IMR-90 (cell line): ENCODE measurements at regions not wholly inside any gene's neighbourhood (a gene's known extent, or its start where the extent isn't known, plus 50 kb on each side); places are given as distances from the start of the nearest gene placed in this dataset.

Experiments used
- ATAC-seq: fragments of 200-7000 bp; cut with Tn5 transposase; 2 replicates; pipeline ENCODE4 v1.9.1; 2020; ENCODE audit warnings: low read depth, mild to moderate bottlenecking, moderate library complexity
- BruUV-seq: library from RNA; stranded (reverse); fragments of 400-500 nt; replicated peaks from 2 replicates; lab custom pipeline; 2021; lab: Mats Ljungman, UMichigan
- CTCF ChIA-PET: fragments of 300-600 bp; formaldehyde crosslinking; extraction: SDS; loops from one replicate; lab custom pipeline; 2021; ENCODE audit warnings: antibody characterized with exemption; lab: Yijun Ruan, JAX
- POLR2A ChIA-PET: fragments of 300-600 bp; sonication (Branson Sonifier 250); formaldehyde crosslinking; loops from one replicate; lab custom pipeline; 2022; ENCODE audit warnings: antibody characterized with exemption; ENCODE audit not compliant: unreplicated experiment; lab: Charles Lee
- DNase-seq: peaks from one replicate; pipeline ENCODE4 v3.0.0; 2013
- H2AFZ ChIP-seq: replicated peaks from 2 replicates; pipeline ENCODE3; 2013; ENCODE audit warnings: low read length, mild to moderate bottlenecking; ENCODE audit not compliant: poor library complexity
- H2AK5ac ChIP-seq: 2 replicates; pipeline ENCODE4 v1.6.1; 2013; ENCODE audit warnings: low read depth, low read length, inconsistent platforms
- H2AK9ac ChIP-seq: replicated peaks from 2 replicates; pipeline ENCODE3; 2013; ENCODE audit warnings: mild to moderate bottlenecking, low read depth, low read length, moderate library complexity; ENCODE audit not compliant: poor library complexity
- H2BK120ac ChIP-seq: 2 replicates; pipeline ENCODE4 v1.6.1; 2013; ENCODE audit warnings: low read depth, low read length, inconsistent platforms
- H2BK15ac ChIP-seq: 3 replicates; pipeline ENCODE4 v1.6.1; 2013; ENCODE audit warnings: low read depth, low read length, inconsistent platforms
- H2BK20ac ChIP-seq: 2 replicates; pipeline ENCODE4 v1.6.1; 2013; ENCODE audit warnings: low read depth, mild to moderate bottlenecking, inconsistent platforms, low read length, moderate library complexity
- H2BK5ac ChIP-seq: 2 replicates; pipeline ENCODE4 v1.6.1; 2013; ENCODE audit warnings: mild to moderate bottlenecking, low read depth, low read length, inconsistent platforms; ENCODE audit not compliant: poor library complexity, severe bottlenecking
- H3K14ac ChIP-seq: replicated peaks from 2 replicates; pipeline ENCODE4 v1.6.1; 2013; ENCODE audit warnings: low read depth, low read length, inconsistent platforms
- H3K18ac ChIP-seq: 2 replicates; pipeline ENCODE4 v1.6.1; 2013; ENCODE audit warnings: low read depth, low read length, control low read depth
- H3K23ac ChIP-seq: 2 replicates; pipeline ENCODE4 v1.6.1; 2013; ENCODE audit warnings: low read depth, low read length, inconsistent platforms
- H3K27ac ChIP-seq: 2 replicates; pipeline ENCODE4 v1.5.1; 2013; ENCODE audit warnings: mild to moderate bottlenecking, control low read depth, low read length; ENCODE audit not compliant: insufficient read depth
- H3K27me3 ChIP-seq: 2 replicates; pipeline ENCODE4 v1.6.1; 2013; ENCODE audit warnings: low read length; ENCODE audit not compliant: control insufficient read depth, insufficient read depth
- H3K36me3 ChIP-seq: 2 replicates; pipeline ENCODE4 v1.6.1; 2013; ENCODE audit warnings: low read length, mixed read lengths; ENCODE audit not compliant: control insufficient read depth, insufficient read depth
- H3K4ac ChIP-seq: 2 replicates; pipeline ENCODE4 v1.6.1; 2013; ENCODE audit warnings: low read depth, low read length, inconsistent platforms
- H3K4me1 ChIP-seq: 2 replicates; pipeline ENCODE4 v1.6.1; 2013; ENCODE audit warnings: low read length, mixed read lengths; ENCODE audit not compliant: control insufficient read depth, insufficient read depth
- H3K4me2 ChIP-seq: 2 replicates; pipeline ENCODE4 v1.6.1; 2013; ENCODE audit warnings: low read depth, mild to moderate bottlenecking, control low read depth, low read length, moderate library complexity
- H3K4me3 ChIP-seq: 2 replicates; pipeline ENCODE4 v1.5.1; 2013; ENCODE audit warnings: low read depth, mild to moderate bottlenecking, control low read depth, low read length, moderate library complexity; ENCODE audit not compliant: insufficient read depth
- H3K56ac ChIP-seq: 2 replicates; pipeline ENCODE4 v1.6.1; 2013; ENCODE audit warnings: low read length, inconsistent platforms; ENCODE audit not compliant: insufficient read depth; ENCODE audit errors: extremely low read depth
- H3K79me1 ChIP-seq, 2 experiments: 2 replicates each; pipeline ENCODE4 v1.6.1; 2013; ENCODE audit warnings: low read length in 2 of 2, inconsistent platforms in 1 of 2, low read depth in 1 of 2
- H3K9ac ChIP-seq: 2 replicates; pipeline ENCODE4 v1.6.1; 2013; ENCODE audit warnings: low read depth, low read length, control low read depth
- H3K9me1 ChIP-seq: 2 replicates; pipeline ENCODE4 v1.6.1; 2013; ENCODE audit warnings: low read length, inconsistent platforms; ENCODE audit not compliant: insufficient read depth
- H3K9me3 ChIP-seq: 2 replicates; pipeline ENCODE4 v1.6.1; 2013; ENCODE audit warnings: low read length; ENCODE audit not compliant: control insufficient read depth, insufficient read depth
- H4K20me1 ChIP-seq: 2 replicates; pipeline ENCODE4 v1.6.1; 2013; ENCODE audit warnings: low read length, inconsistent platforms; ENCODE audit not compliant: insufficient read depth
- H4K5ac ChIP-seq: 2 replicates; pipeline ENCODE4 v1.6.1; 2013; ENCODE audit warnings: mild to moderate bottlenecking, low read depth, low read length, control low read depth
- H4K8ac ChIP-seq, 2 experiments: 2 replicates each; pipeline ENCODE4 v1.6.1; 2013; ENCODE audit warnings: low read depth in 2 of 2, low read length in 2 of 2, control low read depth in 1 of 2, inconsistent platforms in 1 of 2
- H4K91ac ChIP-seq: 2 replicates; pipeline ENCODE4 v1.6.1; 2013; ENCODE audit warnings: low read depth, low read length, inconsistent platforms; ENCODE audit not compliant: insufficient read depth
- BHLHE40 ChIP-seq: fragments of 150-350 bp; IDR thresholded peaks from 2 replicates; pipeline ENCODE4 v1.6.1; 2016; ENCODE audit warnings: mild to moderate bottlenecking, low read depth, low read length
- CEBPB ChIP-seq: IDR thresholded peaks from 2 replicates; pipeline ENCODE4 v1.6.1; 2012; ENCODE audit warnings: low read depth, low read length, improper control_type of control experiment
- CHD1 ChIP-seq: IDR thresholded peaks from 2 replicates; pipeline ENCODE4 v1.6.1; 2012; ENCODE audit warnings: low read depth, low read length, improper control_type of control experiment
- FOS ChIP-seq: fragments of 150-350 bp; IDR thresholded peaks from 2 replicates; pipeline ENCODE4 v1.6.1; 2016; ENCODE audit warnings: low read depth, low read length
- MAFK ChIP-seq: IDR thresholded peaks from 2 replicates; pipeline ENCODE4 v1.6.1; 2012; ENCODE audit warnings: low read depth, low read length, improper control_type of control experiment
- MAZ ChIP-seq: IDR thresholded peaks from 2 replicates; pipeline ENCODE4 v1.6.1; 2012; ENCODE audit warnings: low read depth, mild to moderate bottlenecking, low read length, improper control_type of control experiment, moderate library complexity, borderline replicate concordance
- MXI1 ChIP-seq: IDR thresholded peaks from 2 replicates; pipeline ENCODE4 v1.6.1; 2012; ENCODE audit warnings: low read depth, mild to moderate bottlenecking, low read length, moderate library complexity, borderline replicate concordance
- NFE2L2 ChIP-seq: fragments of 150-350 bp; IDR thresholded peaks from 2 replicates; pipeline ENCODE4 v1.6.1; 2016; ENCODE audit warnings: low read depth, mild to moderate bottlenecking, low read length
- POLR2A ChIP-seq: IDR thresholded peaks from 2 replicates; pipeline ENCODE4 v1.6.1; 2012; ENCODE audit warnings: mild to moderate bottlenecking, low read depth, low read length
- RAD21 ChIP-seq: IDR thresholded peaks from 2 replicates; pipeline ENCODE4 v1.6.1; 2012; ENCODE audit warnings: low read length, improper control_type of control experiment
- RCOR1 ChIP-seq: IDR thresholded peaks from 2 replicates; pipeline ENCODE4 v1.6.1; 2012; ENCODE audit warnings: mild to moderate bottlenecking, low read length, improper control_type of control experiment; ENCODE audit not compliant: insufficient replicate concordance
- RFX5 ChIP-seq: IDR thresholded peaks from 2 replicates; pipeline ENCODE4 v1.8.0; 2012; ENCODE audit warnings: low read depth, mild to moderate bottlenecking, low read length, moderate library complexity
- SMC3 ChIP-seq: fragments of 150-350 bp; IDR thresholded peaks from 2 replicates; pipeline ENCODE4 v1.6.1; 2016; ENCODE audit warnings: low read depth, mild to moderate bottlenecking, antibody characterized with exemption, low read length, moderate library complexity
- WGBS, 2 experiments: methylation state at CpG; one replicate each; pipeline versions ENCODE4 v1.1.5 to v1.1.7; 2013; ENCODE audit warnings: missing lambda C conversion rate in 2 of 2; ENCODE audit not compliant: insufficient read length in 1 of 2; ENCODE audit errors: extremely low coverage in 2 of 2; 5-methylcytosine and 5-hydroxymethylcytosine counted together
- dilution Hi-C: fragments of 300-500 bp; cut with HindIII; formaldehyde crosslinking; loops from one replicate; pipeline ENCODE4 v1.14.3; 2018; ENCODE audit warnings: low sequenced_read_pairs; ENCODE audit not compliant: unreplicated experiment
- in situ Hi-C: fragments of 300-500 bp; cut with MboI; formaldehyde crosslinking; loops from 3 replicates; pipeline ENCODE4 v1.14.3; 2019; ENCODE audit warnings: low sequenced_read_pairs, inconsistent platforms, mixed read lengths
- intact Hi-C: fragments of 100-400 bp; cut with micrococcal nuclease; formaldehyde crosslinking; loops from 2 replicates; pipeline ENCODE4 v1.10.0; 2022
- TF ChIP-seq, protein P1 (sequence below): conservative IDR thresholded peaks from 2 replicates; pipeline ENCODE4 v1.5.1; 2012; ENCODE audit warnings: mild to moderate bottlenecking, low read depth, low read length, improper control_type of control experiment
- TF ChIP-seq, protein P2 (sequence below): fragments of 150-350 bp; IDR thresholded peaks from 2 replicates; pipeline ENCODE4 v1.6.1; 2016; ENCODE audit warnings: low read depth, mild to moderate bottlenecking, low read length, moderate library complexity, borderline replicate concordance
- TF ChIP-seq, protein P3 (sequence below): fragments of 150-350 bp; IDR thresholded peaks from 2 replicates; pipeline ENCODE4 v1.6.1; 2017; ENCODE audit warnings: mild to moderate bottlenecking, antibody characterized with exemption, low read length, low read depth

DNA sequence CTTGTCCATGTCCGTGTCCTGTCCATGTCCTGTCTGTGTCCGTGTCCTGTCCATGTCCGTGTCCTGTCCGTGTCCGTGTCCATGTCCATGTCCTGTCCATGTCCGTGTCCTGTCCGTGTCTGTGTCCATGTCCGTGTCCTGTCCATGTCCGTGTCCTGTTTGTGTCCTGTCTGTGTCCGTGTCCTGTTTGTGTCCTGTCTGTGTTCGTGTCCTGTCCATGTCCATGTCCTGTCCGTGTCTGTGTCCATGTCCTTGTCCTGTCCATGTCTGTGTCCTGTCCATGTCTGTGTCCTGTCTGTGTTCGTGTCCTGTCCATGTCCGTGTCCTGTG is 55.0 kb upstream of the BHLHE23 start:
- intact Hi-C loops, result no loop called here
- no peak overlapping the region for H3K18ac ChIP-seq
- H3K27ac ChIP-seq, result no peak overlapping the region
- in situ Hi-C loops, result no loop called here
- no peak overlapping the region for H2AFZ ChIP-seq
- H4K8ac ChIP-seq, result no peak overlapping the region
- H2BK5ac ChIP-seq, result no peak overlapping the region
- H3K23ac ChIP-seq, result no peak overlapping the region
- H3K79me1 ChIP-seq, result no peaks in the 10 kb centered on the region
- H3K9me3 ChIP-seq, result no peaks in the 10 kb centered on the region; the same call in 1 of the 2 replicates
- H4K5ac ChIP-seq, result no peak overlapping the region
- H3K4me2 ChIP-seq, result no peak overlapping the region
- no peaks in the 10 kb centered on the region for H4K20me1 ChIP-seq
- POLR2A ChIA-PET, result no interaction called here
- peaks cover 10% of the 10 kb centered on the region; the same call in 1 of the 2 replicates for H3K27me3 ChIP-seq
- no peak overlapping the region for H3K4ac ChIP-seq
- peaks cover 3% of the 10 kb centered on the region; the same call in 1 of the 2 replicates for H3K9me1 ChIP-seq
- ATAC-seq (no peak), DNase-seq (no peak)
- no peak overlapping the region for H4K91ac ChIP-seq
- no peak overlapping the region for H3K4me3 ChIP-seq
- no TSS peak for BruUV-seq
- WGBS, 2 experiments, result 85% methylated on average over 13 of the region's 14 CpGs; no CpG with 5 or more reads in 1 of the 2 experiments
- no peak overlapping the region for H2AK9ac ChIP-seq
- H3K36me3 ChIP-seq, result no peaks in the 10 kb centered on the region
- TF ChIP-seq SMC3, result no peak
- no peak for TF ChIP-seq RCOR1
- TF ChIP-seq, protein P1, sequence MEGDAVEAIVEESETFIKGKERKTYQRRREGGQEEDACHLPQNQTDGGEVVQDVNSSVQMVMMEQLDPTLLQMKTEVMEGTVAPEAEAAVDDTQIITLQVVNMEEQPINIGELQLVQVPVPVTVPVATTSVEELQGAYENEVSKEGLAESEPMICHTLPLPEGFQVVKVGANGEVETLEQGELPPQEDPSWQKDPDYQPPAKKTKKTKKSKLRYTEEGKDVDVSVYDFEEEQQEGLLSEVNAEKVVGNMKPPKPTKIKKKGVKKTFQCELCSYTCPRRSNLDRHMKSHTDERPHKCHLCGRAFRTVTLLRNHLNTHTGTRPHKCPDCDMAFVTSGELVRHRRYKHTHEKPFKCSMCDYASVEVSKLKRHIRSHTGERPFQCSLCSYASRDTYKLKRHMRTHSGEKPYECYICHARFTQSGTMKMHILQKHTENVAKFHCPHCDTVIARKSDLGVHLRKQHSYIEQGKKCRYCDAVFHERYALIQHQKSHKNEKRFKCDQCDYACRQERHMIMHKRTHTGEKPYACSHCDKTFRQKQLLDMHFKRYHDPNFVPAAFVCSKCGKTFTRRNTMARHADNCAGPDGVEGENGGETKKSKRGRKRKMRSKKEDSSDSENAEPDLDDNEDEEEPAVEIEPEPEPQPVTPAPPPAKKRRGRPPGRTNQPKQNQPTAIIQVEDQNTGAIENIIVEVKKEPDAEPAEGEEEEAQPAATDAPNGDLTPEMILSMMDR, result no peak
- TF ChIP-seq NFE2L2, result no peak
- TF ChIP-seq, protein P2, sequence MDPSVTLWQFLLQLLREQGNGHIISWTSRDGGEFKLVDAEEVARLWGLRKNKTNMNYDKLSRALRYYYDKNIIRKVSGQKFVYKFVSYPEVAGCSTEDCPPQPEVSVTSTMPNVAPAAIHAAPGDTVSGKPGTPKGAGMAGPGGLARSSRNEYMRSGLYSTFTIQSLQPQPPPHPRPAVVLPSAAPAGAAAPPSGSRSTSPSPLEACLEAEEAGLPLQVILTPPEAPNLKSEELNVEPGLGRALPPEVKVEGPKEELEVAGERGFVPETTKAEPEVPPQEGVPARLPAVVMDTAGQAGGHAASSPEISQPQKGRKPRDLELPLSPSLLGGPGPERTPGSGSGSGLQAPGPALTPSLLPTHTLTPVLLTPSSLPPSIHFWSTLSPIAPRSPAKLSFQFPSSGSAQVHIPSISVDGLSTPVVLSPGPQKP, result no peak
- TF ChIP-seq POLR2A, result no peak
- no peak for TF ChIP-seq MAFK
- TF ChIP-seq RFX5, result no peak
- TF ChIP-seq MXI1, result no peak
- no peak for TF ChIP-seq FOS
- TF ChIP-seq RAD21, result no peak
- no peak for TF ChIP-seq BHLHE40
- no peak for TF ChIP-seq CHD1
- TF ChIP-seq CEBPB, result no peak
- no peak for TF ChIP-seq MAZ
- TF ChIP-seq, protein P3, sequence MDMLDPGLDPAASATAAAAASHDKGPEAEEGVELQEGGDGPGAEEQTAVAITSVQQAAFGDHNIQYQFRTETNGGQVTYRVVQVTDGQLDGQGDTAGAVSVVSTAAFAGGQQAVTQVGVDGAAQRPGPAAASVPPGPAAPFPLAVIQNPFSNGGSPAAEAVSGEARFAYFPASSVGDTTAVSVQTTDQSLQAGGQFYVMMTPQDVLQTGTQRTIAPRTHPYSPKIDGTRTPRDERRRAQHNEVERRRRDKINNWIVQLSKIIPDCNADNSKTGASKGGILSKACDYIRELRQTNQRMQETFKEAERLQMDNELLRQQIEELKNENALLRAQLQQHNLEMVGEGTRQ, result no peak
- no peak overlapping the region for H2BK15ac ChIP-seq
- dilution Hi-C loops, result no loop called here
- no peak overlapping the region for H3K56ac ChIP-seq
- CTCF ChIA-PET, result no interaction called here
- H2BK20ac ChIP-seq, result no peak overlapping the region
- H3K14ac ChIP-seq, result no peak overlapping the region
- no peaks in the 10 kb centered on the region for H3K4me1 ChIP-seq
- H3K9ac ChIP-seq, result no peak overlapping the region
- no peak overlapping the region for H2AK5ac ChIP-seq
- H2BK120ac ChIP-seq, result no peak overlapping the region
